Heart left ventricle (tissue), 13 donors: ENCODE measurements at regions not wholly inside any gene's neighbourhood (a gene's known extent, or its start where the extent isn't known, plus 50 kb on each side); places are given as distances from the start of the nearest gene placed in this dataset.

ENCODE experiments used
- POLR2A ChIP-seq, 2 donors: fragments of 450-650 bp; IDR thresholded peaks; one replicate each; pipeline ENCODE4 v1.6.1; 2017; ENCODE audit warnings: antibody characterized with exemption in 2 of 2, mild to moderate bottlenecking in 2 of 2, moderate library complexity in 2 of 2
- TF ChIP-seq, protein P1 (sequence below), 12 donors: fragments of 200-600 bp; sonication (generic) in 4 of 12; IDR thresholded peaks; one replicate each; pipeline versions ENCODE4 v1.5.0 to v1.8.0; 2018 to 2022; ENCODE audit warnings: antibody characterized with exemption in 12 of 12, mild to moderate bottlenecking in 5 of 12
- donor health status: ischemic (EF 13 %, LVEDD 7.1; RV severe dilation, severe dysfunction).
- donor health status: DM: no; HTN: yes; CAD: no.
- donor health status: DM: no; HTN: no; CAD: no.
- donor health status: ischemic (EF 25% LVEDD 6.9; RV normal size, moderate dysfunction).
- donor health status: ischemic (EF 25% LVEDD 5.7; RV mildly dilated, moderate dysfunction).
- donor health status: ischemic (EF 35%, LVEDD 5.7; RV mildly dilated, moderate dysfunction).
- donor health status: nonischemic (EF 11% LVEDD 7.7; RV severe dilation, severe dysfunction).
- donor health status: DM: yes; HTN: yes; CAD: no.
- donor health status: PGD.
- donor health status: ischemic (EF 29% LVEDD 5.4; RV normal size, mild dysfunction).
- donor health status: nonischemic (EF 23%, LVEDD 6.1; RV moderate dilation, normal function).

GRCh38 chr9:79134654-79135053 lies 437.1 kb upstream of the TLE4 start:
- TF ChIP-seq, protein P1, sequence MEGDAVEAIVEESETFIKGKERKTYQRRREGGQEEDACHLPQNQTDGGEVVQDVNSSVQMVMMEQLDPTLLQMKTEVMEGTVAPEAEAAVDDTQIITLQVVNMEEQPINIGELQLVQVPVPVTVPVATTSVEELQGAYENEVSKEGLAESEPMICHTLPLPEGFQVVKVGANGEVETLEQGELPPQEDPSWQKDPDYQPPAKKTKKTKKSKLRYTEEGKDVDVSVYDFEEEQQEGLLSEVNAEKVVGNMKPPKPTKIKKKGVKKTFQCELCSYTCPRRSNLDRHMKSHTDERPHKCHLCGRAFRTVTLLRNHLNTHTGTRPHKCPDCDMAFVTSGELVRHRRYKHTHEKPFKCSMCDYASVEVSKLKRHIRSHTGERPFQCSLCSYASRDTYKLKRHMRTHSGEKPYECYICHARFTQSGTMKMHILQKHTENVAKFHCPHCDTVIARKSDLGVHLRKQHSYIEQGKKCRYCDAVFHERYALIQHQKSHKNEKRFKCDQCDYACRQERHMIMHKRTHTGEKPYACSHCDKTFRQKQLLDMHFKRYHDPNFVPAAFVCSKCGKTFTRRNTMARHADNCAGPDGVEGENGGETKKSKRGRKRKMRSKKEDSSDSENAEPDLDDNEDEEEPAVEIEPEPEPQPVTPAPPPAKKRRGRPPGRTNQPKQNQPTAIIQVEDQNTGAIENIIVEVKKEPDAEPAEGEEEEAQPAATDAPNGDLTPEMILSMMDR (IDR thresholded peaks at IDR 0.05), result no peak
- TF ChIP-seq POLR2A (IDR thresholded peaks at IDR 0.05), result no peak
